NCI-H524 treated with DMSO at 0.1 percent for 48 hours (cell line): ENCODE measurements at regions not wholly inside any gene's neighbourhood (a gene's known extent, or its start where the extent isn't known, plus 50 kb on each side); places are given as distances from the start of the nearest gene placed in this dataset.

Experiments used
- DNase-seq: peaks from one replicate; lab custom pipeline; 2025; lab: John Stamatoyannopoulos, UW

- no peak for DNase-seq
Measured at GRCh38 chr2:33873076-33873605, 274.0 kb upstream of the FAM98A start.

- no peak for DNase-seq
Measured at GRCh38 chr2:33859811-33860461, 260.8 kb upstream of the FAM98A start.

- no peak for DNase-seq
Measured at GRCh38 chr2:33859176-33859575, 260.1 kb upstream of the FAM98A start.

GRCh38 chr2:33848486-33848885 lies 249.4 kb upstream of the FAM98A start:
- DNase-seq: no peak

GRCh38 chr2:33839791-33840190 lies 240.7 kb upstream of the FAM98A start:
- no peak for DNase-seq

- no peak for DNase-seq
Measured at GRCh38 chr2:33836628-33837027, 237.5 kb upstream of the FAM98A start.

GRCh38 chr2:33835911-33836310 lies 236.8 kb upstream of the FAM98A start:
- DNase-seq: no peak

- DNase-seq: no peak
Measured at GRCh38 chr2:33822964-33823363, 223.9 kb upstream of the FAM98A start.

- no peak for DNase-seq
Measured at GRCh38 chr2:33812707-33813106, 213.6 kb upstream of the FAM98A start.

- DNase-seq: no peak
Measured at GRCh38 chr2:33810046-33810835, 211.1 kb upstream of the FAM98A start.

GRCh38 chr2:33806041-33806440 lies 206.9 kb upstream of the FAM98A start:
- no peak for DNase-seq

- no peak for DNase-seq
Measured at GRCh38 chr2:33804155-33804554, 205.1 kb upstream of the FAM98A start.

GRCh38 chr2:33796511-33796910 lies 197.4 kb upstream of the FAM98A start:
- DNase-seq: no peak

- DNase-seq: no peak
Measured at GRCh38 chr2:33791625-33792024, 192.5 kb upstream of the FAM98A start.

GRCh38 chr2:33788044-33788443 lies 188.9 kb upstream of the FAM98A start:
- DNase-seq: no peak

- no peak for DNase-seq
Measured at GRCh38 chr2:33786881-33787280, 187.8 kb upstream of the FAM98A start.

- DNase-seq: no peak
Measured at GRCh38 chr2:33785201-33786106, 186.4 kb upstream of the FAM98A start.

- DNase-seq: no peak
Measured at GRCh38 chr2:33784488-33784887, 185.4 kb upstream of the FAM98A start.

- DNase-seq: no peak
Measured at GRCh38 chr2:33782395-33783230, 183.5 kb upstream of the FAM98A start.

GRCh38 chr2:33777786-33778185 lies 178.7 kb upstream of the FAM98A start:
- no peak for DNase-seq

- DNase-seq: no peak
Measured at GRCh38 chr2:33775306-33775705, 176.2 kb upstream of the FAM98A start.
